Activated T-helper 1 cell treated with anti-CD3 and anti-CD28 coated beads, Interleukin-12 subunit alpha, Interleukin-12 subunit beta, Interleukin-2, Interleukin-4 antibody, amounts not matched to agents 30 ng/mL and 10 ng/mL and 1 ng/mL, durations not matched to agents 14 hours and 24 hours and 36 hours (primary cell): ENCODE measurements at regions not wholly inside any gene's neighbourhood (a gene's known extent, or its start where the extent isn't known, plus 50 kb on each side); places are given as distances from the start of the nearest gene placed in this dataset.

Experiments
- DNase-seq: peaks from one replicate; pipeline ENCODE4 v3.0.0; 2021; ENCODE audit warnings: low spot score
- H3K27ac Mint-ChIP-seq: one replicate; pipeline ENCODE4 v1.8.0; 2021; ENCODE audit warnings: mild to moderate bottlenecking, mixed read lengths
- H3K27me3 Mint-ChIP-seq: one replicate; pipeline ENCODE4 v1.8.0; 2022; ENCODE audit warnings: mild to moderate bottlenecking, moderate library complexity, mixed read lengths; ENCODE audit not compliant: insufficient read depth
- H3K36me3 Mint-ChIP-seq: one replicate; pipeline ENCODE4 v1.8.0; 2021; ENCODE audit warnings: low read depth, mixed read lengths
- H3K4me1 Mint-ChIP-seq: one replicate; pipeline ENCODE4 v1.8.0; 2021; ENCODE audit warnings: low read depth, mixed read lengths
- H3K4me3 Mint-ChIP-seq: one replicate; pipeline ENCODE4 v1.8.0; 2021; ENCODE audit warnings: mild to moderate bottlenecking, moderate library complexity, mixed read lengths
- H3K9me3 Mint-ChIP-seq: one replicate; pipeline ENCODE4 v1.8.0; 2021; ENCODE audit warnings: mixed read lengths
- intact Hi-C: fragments of 100-400 bp; cut with micrococcal nuclease; formaldehyde crosslinking; loops from one replicate; pipeline ENCODE4 v1.15.1; 2024

DNA sequence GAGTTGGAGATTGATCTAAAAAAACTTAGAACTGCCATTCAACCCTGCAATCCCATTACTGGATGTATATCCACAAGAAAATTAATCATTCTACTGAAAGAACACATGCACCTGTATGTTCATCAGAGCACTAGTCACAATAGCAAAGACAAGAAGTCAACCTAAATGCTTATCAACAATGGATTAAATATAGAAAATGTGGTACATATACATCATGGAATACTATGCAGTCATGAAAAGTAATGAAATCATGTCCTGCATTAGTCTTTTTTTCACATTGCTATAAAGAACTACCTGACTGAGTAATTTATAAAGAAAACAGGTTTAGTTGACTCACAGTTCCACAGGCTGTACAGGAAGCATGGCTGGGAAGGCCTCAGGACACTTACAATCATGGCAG, 850.5 kb downstream of the TECRL start:
- H3K27ac Mint-ChIP-seq: no peak overlapping the region
- intact Hi-C loops: no loop called here
- H3K27me3 Mint-ChIP-seq: no peaks in the 10 kb centered on the region
- no peak for DNase-seq
- no peaks in the 10 kb centered on the region for H3K4me1 Mint-ChIP-seq
- H3K4me3 Mint-ChIP-seq: no peak overlapping the region
- H3K36me3 Mint-ChIP-seq: no peaks in the 10 kb centered on the region
- peaks cover 12% of the 10 kb centered on the region for H3K9me3 Mint-ChIP-seq

DNA sequence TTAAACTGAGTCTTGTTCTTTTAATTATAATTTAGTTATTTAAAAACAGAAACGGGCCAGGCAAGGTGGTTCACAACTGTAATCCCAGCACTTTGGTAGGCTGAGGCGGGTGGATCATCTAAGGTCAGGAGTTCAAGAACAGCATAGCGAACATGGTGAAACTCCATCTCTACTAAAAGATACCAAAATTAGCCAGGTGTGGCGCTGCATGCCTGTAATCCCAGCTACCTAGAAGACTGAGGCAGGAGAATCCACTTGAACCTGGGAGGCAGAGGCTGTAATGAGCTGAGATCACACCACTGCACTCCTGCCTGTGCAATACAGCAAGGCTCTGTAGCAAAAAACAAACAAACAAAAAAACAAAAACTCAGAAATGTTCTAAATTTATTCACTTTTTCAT, 852.9 kb downstream of the TECRL start:
- intact Hi-C loops: no loop called here
- no peak for DNase-seq
- Mint-ChIP-seq H3K4me3 (no peak overlapping the region), H3K27me3 (no peaks in the 10 kb centered on the region), H3K4me1 (no peaks in the 10 kb centered on the region), H3K36me3 (no peaks in the 10 kb centered on the region), H3K9me3 (peaks cover 20% of the 10 kb centered on the region), H3K27ac (no peak overlapping the region)

DNA sequence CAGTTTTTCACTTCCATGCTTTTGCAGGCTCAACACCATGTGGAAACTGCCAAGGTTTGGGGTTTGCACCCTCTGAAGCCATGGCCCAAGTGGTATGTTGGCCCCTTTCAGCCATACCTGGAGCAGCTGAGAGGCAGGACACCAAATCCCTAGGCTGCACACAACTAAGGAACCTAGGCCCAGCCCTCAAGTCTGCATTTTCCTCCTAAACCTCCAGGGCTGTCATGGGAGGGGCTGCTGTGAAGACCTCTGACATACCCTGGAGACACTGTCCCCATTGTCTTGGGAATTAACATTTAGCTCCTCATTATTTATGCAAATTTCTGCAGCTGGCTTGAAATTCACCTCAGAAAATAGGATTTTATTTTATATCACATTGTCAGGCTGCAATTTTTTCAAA, 856.1 kb downstream of the TECRL start:
- Mint-ChIP-seq H3K4me1 (no peaks in the 10 kb centered on the region), H3K27me3 (no peaks in the 10 kb centered on the region), H3K27ac (no peak overlapping the region), H3K36me3 (no peaks in the 10 kb centered on the region), H3K4me3 (no peak overlapping the region), H3K9me3 (peaks cover 11% of the 10 kb centered on the region)
- DNase-seq: no peak
- intact Hi-C loops: no loop called here

DNA sequence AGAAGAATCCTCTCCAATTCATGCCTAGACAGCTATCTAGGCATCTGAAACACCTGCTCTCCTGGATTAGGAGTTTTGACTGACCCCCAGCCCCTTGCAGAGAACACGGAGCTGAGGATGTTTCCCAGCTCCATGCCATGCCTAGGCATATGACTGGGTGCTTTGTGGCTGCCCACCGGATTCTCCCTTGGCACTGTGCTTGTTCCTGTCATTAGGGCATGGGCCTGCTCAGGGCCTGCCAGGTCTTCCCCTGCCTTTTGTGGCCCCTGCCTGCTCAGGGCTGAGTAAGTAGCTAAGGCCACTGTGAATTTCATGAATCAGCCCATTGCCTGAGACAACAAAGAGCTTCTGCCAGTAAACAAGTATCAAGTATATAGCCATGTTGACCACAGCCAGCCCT, 867.4 kb downstream of the TECRL start:
- no peak overlapping the region for H3K4me3 Mint-ChIP-seq
- peaks cover 7% of the 10 kb centered on the region for H3K9me3 Mint-ChIP-seq
- DNase-seq: no peak
- no peak overlapping the region for H3K27ac Mint-ChIP-seq
- intact Hi-C loops: no loop called here
- H3K36me3 Mint-ChIP-seq: no peaks in the 10 kb centered on the region
- no peaks in the 10 kb centered on the region for H3K4me1 Mint-ChIP-seq
- no peaks in the 10 kb centered on the region for H3K27me3 Mint-ChIP-seq

DNA sequence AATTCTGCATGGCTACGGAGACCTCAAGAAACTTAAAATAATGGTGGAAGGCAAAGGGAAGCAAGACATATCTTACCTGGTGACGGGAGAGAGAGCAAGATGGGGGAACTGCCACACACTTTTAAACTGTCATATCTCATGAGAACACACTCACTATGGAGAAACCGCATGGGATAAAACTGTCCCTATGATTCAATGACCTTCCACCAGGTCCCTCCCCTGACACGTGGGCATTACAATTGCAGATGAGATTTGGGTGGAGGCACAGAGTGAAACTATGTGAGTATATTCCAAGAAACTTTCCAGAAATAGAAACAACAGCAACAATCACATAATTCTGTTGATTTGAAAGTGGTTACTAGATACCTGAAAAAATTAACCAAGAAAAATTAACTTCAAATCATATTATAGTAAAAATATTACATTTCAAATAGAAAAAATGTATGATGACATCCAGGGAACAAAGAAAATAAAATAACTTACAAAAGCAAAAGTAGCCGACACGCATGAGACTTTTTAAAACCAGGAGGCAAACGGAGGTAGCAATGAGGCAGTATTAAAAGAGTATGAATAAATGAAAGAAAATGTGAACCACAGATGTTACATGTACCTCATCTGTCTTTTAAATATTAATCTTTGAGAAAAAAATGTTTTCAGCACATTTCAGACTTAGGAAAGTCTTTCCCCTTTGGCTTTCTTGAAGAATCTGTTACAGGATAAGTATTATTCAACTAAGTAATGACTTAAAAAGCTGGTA, 879.5 kb downstream of the TECRL start:
- no peak for DNase-seq
- Mint-ChIP-seq H3K27ac (no peak overlapping the region), H3K4me1 (no peaks in the 10 kb centered on the region), H3K27me3 (no peaks in the 10 kb centered on the region), H3K4me3 (no peak overlapping the region), H3K9me3 (no peaks in the 10 kb centered on the region), H3K36me3 (no peaks in the 10 kb centered on the region)
- intact Hi-C loops: no loop called here

DNA sequence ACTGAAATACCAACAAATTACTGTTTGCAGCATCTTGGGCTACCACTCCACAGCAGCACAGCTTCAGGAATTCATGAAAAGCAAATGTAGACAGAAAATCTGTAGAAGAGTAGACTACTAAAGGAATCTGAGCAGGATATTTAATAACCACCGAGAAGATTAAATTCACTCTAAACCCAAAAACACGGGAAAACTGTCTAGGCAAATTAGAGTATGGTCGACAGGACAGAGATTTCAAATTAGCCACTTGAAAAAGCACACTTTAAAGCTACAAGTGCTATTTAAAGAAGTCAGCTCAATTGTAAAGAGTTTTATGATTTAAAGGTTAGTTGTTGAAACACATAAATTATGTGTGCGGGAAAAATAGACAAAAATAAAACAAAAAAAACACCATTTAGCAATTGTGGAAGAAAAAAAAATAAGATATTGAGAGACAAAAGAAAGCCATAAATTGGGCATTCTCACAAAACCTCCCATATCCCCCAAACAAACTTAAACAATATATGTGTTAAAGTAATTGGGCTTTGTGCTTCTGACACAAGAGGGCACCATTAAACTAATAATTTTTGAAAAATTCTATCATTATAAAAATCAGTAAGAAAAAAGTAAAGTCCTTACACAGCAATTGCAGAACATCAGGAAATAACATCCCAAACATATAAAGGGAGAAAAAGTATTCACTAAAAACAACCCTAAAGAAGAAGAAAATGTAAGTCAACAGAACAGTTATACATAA, 880.8 kb downstream of the TECRL start:
- Mint-ChIP-seq H3K9me3 (no peaks in the 10 kb centered on the region), H3K27ac (no peak overlapping the region), H3K4me3 (no peak overlapping the region), H3K27me3 (no peaks in the 10 kb centered on the region), H3K36me3 (no peaks in the 10 kb centered on the region), H3K4me1 (no peaks in the 10 kb centered on the region)
- intact Hi-C loops: no loop called here
- DNase-seq: no peak

DNA sequence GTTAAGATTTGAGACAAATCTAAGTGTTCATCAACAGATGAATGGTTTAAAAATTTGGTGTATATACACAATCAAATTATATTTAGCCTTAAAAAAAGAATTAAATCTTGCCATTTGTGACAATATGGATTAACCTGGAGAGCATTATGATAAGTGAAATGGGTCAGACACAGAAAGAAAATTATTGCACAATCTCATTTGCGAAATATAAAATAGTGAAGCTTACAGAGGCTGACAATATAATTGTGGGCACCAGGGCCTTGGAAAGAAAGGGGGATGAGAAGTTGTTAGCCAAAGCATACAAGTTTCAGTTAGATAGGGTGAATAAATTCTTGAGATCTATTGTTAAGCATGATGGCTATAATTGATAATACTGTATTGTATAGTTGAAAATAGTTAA, 883.0 kb downstream of the TECRL start:
- no peaks in the 10 kb centered on the region for H3K27me3 Mint-ChIP-seq
- H3K4me1 Mint-ChIP-seq: no peaks in the 10 kb centered on the region
- DNase-seq: no peak
- no peaks in the 10 kb centered on the region for H3K36me3 Mint-ChIP-seq
- intact Hi-C loops: no loop called here
- no peak overlapping the region for H3K27ac Mint-ChIP-seq
- no peak overlapping the region for H3K4me3 Mint-ChIP-seq
- H3K9me3 Mint-ChIP-seq: peaks cover 5% of the 10 kb centered on the region

DNA sequence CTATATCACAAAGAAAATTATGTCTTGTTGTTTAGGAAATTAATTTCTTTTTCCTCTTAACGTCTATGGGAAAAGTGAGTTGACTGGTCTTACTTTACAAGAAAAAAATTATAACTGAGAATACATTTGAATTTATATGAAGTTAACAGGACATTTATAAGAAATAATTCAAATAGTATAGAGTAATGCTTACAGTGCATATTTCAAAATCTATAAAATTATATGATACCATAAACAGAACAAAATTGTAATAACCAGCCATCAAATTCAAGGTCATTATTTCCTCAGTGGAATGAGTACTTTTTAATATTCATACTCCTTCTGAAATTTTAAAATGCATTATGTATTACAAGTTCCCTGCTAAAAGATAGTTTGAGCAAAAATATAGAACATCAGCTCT, 884.5 kb downstream of the TECRL start:
- Mint-ChIP-seq H3K4me1 (no peaks in the 10 kb centered on the region), H3K9me3 (peaks cover 8% of the 10 kb centered on the region), H3K27me3 (no peaks in the 10 kb centered on the region), H3K4me3 (no peak overlapping the region), H3K36me3 (no peaks in the 10 kb centered on the region), H3K27ac (no peak overlapping the region)
- no peak for DNase-seq
- intact Hi-C loops: no loop called here

DNA sequence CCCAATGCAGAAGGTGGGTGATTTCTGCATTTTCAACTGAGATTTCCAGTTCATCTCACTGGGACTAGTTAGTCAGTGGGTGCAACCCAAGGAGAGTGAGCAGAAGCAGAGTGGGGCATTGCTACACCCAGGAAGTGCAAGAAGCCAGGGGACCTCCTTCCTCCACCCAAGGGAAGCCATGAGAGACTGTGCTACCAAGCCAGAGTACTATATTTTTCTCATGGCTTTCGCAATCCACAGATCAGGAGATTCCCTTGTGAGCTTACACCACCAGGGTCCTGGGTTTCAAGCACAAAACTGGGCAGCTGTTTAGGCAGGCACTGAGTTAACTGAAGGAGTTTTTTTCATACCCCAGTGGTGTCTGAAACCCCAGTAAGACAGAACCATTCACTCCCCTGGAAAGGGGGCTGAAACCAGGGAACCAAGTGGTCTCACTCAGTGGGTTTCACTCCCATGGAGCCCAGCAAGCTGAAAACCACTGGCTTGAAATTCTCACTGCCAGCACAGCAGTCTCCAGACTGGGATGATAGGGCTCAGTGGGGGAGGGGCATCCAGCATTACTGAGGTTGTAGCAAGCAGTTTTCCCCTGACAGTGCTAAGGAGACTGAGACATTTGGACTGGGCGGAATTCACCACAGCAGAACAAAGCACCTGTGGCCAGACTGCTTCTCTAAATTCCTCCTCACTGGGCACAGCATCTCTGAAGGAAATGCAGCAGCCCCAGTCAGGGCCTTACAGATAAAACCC, 903.4 kb downstream of the TECRL start:
- Mint-ChIP-seq H3K9me3 (peaks cover 21% of the 10 kb centered on the region), H3K27me3 (no peaks in the 10 kb centered on the region), H3K4me1 (no peaks in the 10 kb centered on the region), H3K4me3 (no peak overlapping the region), H3K27ac (no peak overlapping the region), H3K36me3 (no peaks in the 10 kb centered on the region)
- DNase-seq: no peak
- intact Hi-C loops: no loop called here

DNA sequence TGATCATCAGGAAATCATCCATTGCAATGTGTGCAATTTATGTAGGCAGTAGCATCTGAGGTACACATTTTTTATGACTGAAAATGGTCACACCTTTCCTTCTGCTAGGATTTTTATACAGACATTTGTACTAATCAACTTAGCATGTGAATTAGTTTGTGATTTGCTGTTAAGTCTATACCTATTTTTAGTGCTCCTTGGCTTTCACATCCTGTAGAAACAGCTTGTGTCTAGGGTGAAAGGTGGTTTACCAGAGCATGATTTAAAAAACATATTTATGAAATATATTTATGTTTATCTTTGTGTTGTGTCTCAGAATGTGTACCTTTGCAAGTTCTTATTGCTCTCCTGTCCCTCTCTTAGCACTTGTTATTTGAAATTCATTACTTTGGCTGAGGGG, 916.0 kb downstream of the TECRL start:
- Mint-ChIP-seq H3K27me3 (no peaks in the 10 kb centered on the region), H3K27ac (no peak overlapping the region), H3K9me3 (peaks cover 16% of the 10 kb centered on the region), H3K4me3 (no peak overlapping the region), H3K36me3 (no peaks in the 10 kb centered on the region), H3K4me1 (no peaks in the 10 kb centered on the region)
- no peak for DNase-seq
- intact Hi-C loops: no loop called here

DNA sequence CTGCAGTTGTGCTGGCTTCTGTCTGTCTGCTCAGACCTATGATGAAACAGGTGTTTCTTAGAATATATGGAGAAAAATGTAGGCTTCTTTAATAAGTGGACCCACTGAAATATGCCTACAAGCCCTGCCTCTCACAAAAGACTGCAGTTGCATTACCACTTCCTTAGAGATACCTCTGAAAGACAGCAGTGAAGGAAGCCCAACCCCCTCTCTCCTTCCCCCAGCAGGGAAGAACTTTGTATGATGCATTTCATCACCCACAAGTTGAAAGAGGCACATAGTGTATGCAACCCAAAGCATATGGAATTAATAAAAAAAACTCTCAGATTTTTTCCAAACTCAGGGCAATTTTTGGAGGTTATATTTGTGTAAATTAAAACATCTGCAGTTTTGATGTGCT, 916.7 kb downstream of the TECRL start:
- intact Hi-C loops: no loop called here
- no peak overlapping the region for H3K4me3 Mint-ChIP-seq
- H3K27ac Mint-ChIP-seq: no peak overlapping the region
- DNase-seq: no peak
- peaks cover 11% of the 10 kb centered on the region for H3K9me3 Mint-ChIP-seq
- no peaks in the 10 kb centered on the region for H3K4me1 Mint-ChIP-seq
- H3K36me3 Mint-ChIP-seq: no peaks in the 10 kb centered on the region
- H3K27me3 Mint-ChIP-seq: no peaks in the 10 kb centered on the region

DNA sequence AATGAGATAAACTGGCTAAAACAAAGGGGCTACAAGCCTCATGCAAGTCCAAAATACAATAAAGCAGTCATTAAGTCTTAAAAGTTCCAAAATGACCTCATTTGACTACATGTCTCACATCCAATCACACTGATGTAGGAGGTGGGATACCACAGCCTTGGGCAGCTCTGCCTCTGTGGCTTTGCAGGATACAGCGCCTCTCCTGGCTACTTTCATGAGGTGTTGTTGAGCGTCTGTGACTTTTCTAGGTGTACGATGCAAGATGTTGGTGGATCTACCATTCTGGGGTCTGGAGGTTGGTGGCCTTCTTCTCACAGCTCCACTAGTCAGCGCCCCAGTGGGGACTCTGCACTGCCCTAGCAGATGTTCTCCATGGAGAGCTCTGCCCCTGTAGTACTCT, 944.9 kb downstream of the TECRL start:
- H3K9me3 Mint-ChIP-seq: peaks cover 23% of the 10 kb centered on the region
- no peak overlapping the region for H3K4me3 Mint-ChIP-seq
- H3K27ac Mint-ChIP-seq: no peak overlapping the region
- H3K27me3 Mint-ChIP-seq: no peaks in the 10 kb centered on the region
- H3K4me1 Mint-ChIP-seq: no peaks in the 10 kb centered on the region
- H3K36me3 Mint-ChIP-seq: no peaks in the 10 kb centered on the region
- no peak for DNase-seq
- intact Hi-C loops: no loop called here

DNA sequence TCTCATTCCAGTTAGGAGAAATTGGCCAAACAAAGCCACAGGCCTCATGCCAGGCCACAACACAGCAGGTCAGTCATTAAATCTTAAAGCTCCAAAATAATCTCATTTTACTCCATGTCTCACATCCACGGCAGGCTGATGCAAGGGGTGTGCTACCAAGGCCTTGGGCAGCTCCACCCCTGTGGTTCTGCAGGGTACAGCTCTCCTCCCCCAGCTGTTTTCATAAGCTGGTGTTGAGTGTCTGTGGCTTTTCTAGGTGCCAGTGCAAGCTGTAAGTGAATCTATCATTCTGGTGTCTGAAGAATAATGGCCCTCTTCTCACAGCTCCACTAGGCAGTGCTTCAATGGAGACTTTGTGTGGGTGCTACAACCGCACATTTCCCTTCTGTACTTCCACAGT, 949.2 kb downstream of the TECRL start:
- no peak for DNase-seq
- H3K27me3 Mint-ChIP-seq: no peaks in the 10 kb centered on the region
- intact Hi-C loops: no loop called here
- H3K4me1 Mint-ChIP-seq: no peaks in the 10 kb centered on the region
- no peaks in the 10 kb centered on the region for H3K36me3 Mint-ChIP-seq
- H3K27ac Mint-ChIP-seq: no peak overlapping the region
- peaks cover 16% of the 10 kb centered on the region for H3K9me3 Mint-ChIP-seq
- no peak overlapping the region for H3K4me3 Mint-ChIP-seq
